HG03025 (cell line): ENCODE measurements at regions not wholly inside any gene's neighbourhood (a gene's known extent, or its start where the extent isn't known, plus 50 kb on each side); places are given as distances from the start of the nearest gene placed in this dataset.
"Not testable (repeated sequence)": the region's sequence is repeated elsewhere in the genome, so short reads cannot be mapped to it uniquely, and the experiment has no call there.

Experiments
- ATAC-seq: cut with Tn5 transposase; IDR thresholded peaks from one replicate; pipeline ENCODE4 v1.9.1; 2021; ENCODE audit warnings: mild to moderate bottlenecking, moderate library complexity; ENCODE audit not compliant: unreplicated experiment, low FRiP score

GRCh38 chr6:12640438-12640837 is 76.1 kb upstream of the PHACTR1 start:
- ATAC-seq, result no peak

- ATAC-seq, result not testable (repeated sequence)
Measured at GRCh38 chr6:12641785-12642184, 74.8 kb upstream of the PHACTR1 start.

DNA sequence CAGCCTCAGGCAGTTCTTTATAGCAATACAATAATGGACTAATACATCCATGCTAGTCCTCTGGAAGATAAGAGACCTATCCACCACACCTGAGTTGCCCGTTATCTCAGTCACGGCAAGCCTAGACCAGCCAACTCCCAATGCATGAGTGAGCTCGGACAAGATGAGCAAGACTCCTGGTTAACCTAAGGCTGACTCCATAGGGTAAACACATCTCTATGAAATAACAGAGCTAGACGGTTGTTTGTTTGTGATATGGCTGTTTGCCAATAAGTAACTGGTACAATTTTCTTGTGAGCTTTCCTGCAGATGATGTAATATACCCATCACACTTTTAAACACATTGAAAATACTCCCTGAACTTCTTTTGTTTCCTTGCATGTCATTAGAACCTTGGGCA is 70.6 kb upstream of the PHACTR1 start:
- no peak for ATAC-seq

DNA sequence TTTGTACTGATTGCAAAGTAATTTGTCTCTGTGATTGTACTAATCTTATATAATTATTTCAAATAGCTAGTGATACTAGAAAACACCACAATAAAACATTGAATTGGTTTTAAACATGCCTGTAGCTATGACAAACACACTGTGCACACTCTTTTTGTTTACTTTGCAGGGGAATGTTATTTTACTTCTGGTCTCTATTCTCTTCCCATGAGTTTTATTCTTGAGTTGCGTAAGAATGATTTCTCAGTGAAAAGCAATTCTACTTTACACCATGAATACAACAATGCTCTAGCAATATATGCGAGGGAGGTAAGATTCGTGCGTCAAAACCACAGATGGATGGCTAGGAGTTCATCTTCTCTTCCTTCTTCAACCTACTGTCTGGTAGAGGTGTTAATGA is 68.4 kb upstream of the PHACTR1 start:
- no peak for ATAC-seq

GRCh38 chr6:12649325-12649724 is 67.2 kb upstream of the PHACTR1 start:
- ATAC-seq, result no peak

DNA sequence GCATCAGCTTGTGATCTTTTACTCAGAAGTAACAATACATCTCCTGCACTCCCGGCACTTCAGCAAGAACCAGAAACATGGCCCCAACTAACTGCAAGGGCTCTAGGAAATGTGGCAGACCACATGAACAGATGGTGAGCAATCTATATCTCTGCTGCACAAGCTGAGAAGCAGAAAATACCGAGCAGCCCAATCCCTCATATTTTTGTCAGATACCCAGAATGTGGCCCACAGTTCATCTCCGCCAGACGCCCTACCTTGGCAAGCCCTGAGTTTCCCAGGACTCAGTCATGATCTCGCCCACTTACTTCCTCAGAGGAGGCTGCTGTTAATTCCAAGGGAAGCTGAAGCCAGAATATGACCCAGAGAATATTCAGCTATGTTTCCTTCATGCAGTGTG is 63.1 kb upstream of the PHACTR1 start:
- no peak for ATAC-seq

DNA sequence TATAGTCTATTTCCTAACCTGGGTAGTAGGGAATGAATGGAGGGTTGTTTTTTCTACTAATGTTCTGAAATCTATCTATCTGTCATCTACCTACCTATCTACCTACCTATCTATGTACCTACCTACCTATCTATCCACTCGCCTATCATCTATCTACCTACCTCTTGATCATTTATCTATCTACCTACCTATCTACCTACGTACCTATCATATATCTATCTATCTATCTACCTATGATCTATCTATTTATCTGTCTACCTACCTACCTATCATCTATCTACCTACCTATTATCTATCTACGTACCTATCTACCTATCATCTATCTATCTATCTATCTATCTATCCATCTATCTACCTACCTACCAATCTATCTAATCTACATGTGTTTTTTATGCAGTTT is 62.5 kb upstream of the PHACTR1 start:
- no peak for ATAC-seq

DNA sequence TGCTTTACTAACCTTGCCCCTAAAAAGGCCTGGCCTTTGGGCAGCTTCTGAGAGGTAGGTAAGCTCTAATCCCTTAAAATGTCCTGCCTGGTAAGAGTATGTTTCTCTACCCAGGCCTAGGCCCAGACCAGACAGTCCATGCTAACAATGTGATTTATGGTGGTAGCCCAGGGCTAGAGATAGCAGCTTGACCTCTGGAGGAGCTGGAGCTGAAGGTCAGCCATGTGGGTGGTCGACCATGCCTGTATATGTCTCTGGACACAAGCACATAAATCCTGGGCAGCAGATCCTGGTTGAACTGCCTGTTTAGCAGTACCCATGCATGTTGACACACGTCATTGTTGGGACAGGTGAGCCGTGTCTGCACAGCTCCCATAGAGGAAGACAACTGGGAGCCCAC is 62.1 kb upstream of the PHACTR1 start:
- no peak for ATAC-seq

- no peak for ATAC-seq
Measured at GRCh38 chr6:12656906-12657305, 59.7 kb upstream of the PHACTR1 start.

GRCh38 chr6:12657884-12658283 is 58.7 kb upstream of the PHACTR1 start:
- ATAC-seq, result no peak

DNA sequence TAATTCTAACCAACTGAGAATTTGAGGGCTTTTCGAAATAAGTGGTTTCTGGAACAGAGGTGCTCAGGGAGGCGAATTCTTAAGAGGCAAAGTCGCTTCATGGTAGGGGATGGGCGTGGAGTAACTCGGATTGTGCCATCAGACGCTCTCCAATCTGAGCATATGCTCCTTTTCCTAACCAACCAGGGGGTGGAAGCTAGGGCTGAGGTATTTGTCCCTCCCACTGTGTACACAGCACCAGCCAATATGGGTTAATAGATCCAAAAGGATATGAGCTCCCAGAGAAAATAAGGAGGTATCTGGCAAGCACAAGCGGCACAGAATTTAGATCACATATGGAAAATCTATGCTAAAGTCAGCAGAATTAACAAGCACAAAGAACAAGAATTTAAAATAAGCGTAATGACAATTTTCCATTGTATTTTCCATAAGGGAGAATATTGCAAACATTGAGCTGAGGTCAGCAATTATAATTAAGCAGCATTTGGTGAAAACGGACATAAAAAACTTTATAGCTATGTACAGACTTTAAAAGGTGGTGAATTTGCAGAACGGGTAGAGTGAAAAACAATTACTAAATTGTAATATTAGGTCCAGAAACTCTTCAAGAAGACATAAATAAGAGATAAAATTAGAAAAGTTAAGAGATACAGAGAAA is 55.0 kb upstream of the PHACTR1 start:
- no peak for ATAC-seq
